ENCODE measurements at regions not wholly inside any gene's neighbourhood (a gene's known extent, or its start where the extent isn't known, plus 50 kb on each side); places are given as distances from the start of the nearest gene placed in this dataset.
A peak's percentile ranks its signal among the peaks of the same experiment; 100 is the strongest.

DNA sequence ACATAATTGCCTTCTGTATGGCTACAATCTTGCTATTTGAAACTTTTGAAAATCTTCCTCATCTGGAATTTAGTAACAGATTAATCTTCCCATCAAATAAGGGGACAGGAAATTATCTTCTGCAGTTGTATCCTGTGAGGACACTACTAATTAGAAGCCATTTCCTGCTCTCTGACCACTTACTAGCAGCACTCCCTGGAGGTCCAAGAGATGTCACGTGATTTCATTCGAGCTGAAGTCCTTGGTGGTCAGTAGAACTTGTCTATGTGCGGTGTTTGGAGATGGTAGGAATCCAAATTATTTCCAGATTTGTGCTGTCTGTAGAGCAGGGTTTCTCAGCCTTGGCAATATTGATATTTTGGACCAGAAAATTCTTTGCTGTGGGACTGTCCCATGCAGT lies 202.5 kb downstream of the TFAP2B start:
- intact Hi-C loops (cut with micrococcal nuclease; ENCODE audit: unreplicated experiment) = no loop called here
- POLR2A ChIA-PET (ENCODE audit: low non-redundant PET) = no interaction called here
- Histone ChIP-seq H3K27me3 (replicated peaks; ENCODE audit: insufficient read depth, low read depth, low read length, poor library complexity) (peaks cover 3% of the 10 kb centered on the region), H3K36me3 (ENCODE audit: insufficient read depth, low read length, poor library complexity, severe bottlenecking) (no peaks in the 10 kb centered on the region), H3K4me1 (ENCODE audit: insufficient read depth, low read length, poor library complexity, severe bottlenecking) (peaks cover 20% of the 10 kb centered on the region), H3K27ac (ENCODE audit: low read depth, low read length, poor library complexity, severe bottlenecking) (no peak overlapping the region), H3K9me3 (ENCODE audit: low read depth, low read length, poor library complexity, severe bottlenecking) (no peaks in the 10 kb centered on the region), H3K4me3 (ENCODE audit: low read depth, low read length, poor library complexity, severe bottlenecking) (no peak overlapping the region)
- no peak for TF ChIP-seq EZH2 (IDR thresholded peaks at IDR 0.05; ENCODE audit: borderline replicate concordance, low read depth, low read length, poor library complexity, severe bottlenecking)
- TF ChIP-seq, protein P1, sequence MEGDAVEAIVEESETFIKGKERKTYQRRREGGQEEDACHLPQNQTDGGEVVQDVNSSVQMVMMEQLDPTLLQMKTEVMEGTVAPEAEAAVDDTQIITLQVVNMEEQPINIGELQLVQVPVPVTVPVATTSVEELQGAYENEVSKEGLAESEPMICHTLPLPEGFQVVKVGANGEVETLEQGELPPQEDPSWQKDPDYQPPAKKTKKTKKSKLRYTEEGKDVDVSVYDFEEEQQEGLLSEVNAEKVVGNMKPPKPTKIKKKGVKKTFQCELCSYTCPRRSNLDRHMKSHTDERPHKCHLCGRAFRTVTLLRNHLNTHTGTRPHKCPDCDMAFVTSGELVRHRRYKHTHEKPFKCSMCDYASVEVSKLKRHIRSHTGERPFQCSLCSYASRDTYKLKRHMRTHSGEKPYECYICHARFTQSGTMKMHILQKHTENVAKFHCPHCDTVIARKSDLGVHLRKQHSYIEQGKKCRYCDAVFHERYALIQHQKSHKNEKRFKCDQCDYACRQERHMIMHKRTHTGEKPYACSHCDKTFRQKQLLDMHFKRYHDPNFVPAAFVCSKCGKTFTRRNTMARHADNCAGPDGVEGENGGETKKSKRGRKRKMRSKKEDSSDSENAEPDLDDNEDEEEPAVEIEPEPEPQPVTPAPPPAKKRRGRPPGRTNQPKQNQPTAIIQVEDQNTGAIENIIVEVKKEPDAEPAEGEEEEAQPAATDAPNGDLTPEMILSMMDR (conservative IDR thresholded peaks at IDR 0.05; ENCODE audit: low read depth, low read length) = no peak
- DNase-seq (ENCODE audit: low spot score) = peak; percentile 81
- no TSS peak for BruUV-seq (replicated peaks)
- CTCF ChIA-PET = no interaction called here

DNA sequence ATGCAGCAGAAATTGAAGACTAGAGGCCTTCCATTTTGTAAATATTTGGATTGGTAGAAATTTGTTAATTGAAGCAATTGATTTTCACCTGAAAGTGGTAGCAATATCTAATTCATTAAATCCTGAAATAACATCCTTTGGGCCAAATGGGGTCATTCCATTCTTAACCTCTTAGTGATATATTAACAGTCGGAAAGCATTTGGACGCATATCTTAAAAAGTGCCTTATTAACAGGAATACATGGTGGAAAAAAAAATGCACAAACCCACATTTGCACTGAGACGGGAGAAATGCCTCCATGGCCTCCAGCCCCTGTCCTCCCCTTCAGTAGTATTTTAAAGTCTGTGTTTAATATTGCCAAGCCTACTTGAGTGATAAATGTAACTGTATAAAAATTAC lies 205.5 kb downstream of the TFAP2B start:
- no peaks in the 10 kb centered on the region for H3K9me3 ChIP-seq (ENCODE audit: low read depth, low read length, poor library complexity, severe bottlenecking)
- no peak for DNase-seq (ENCODE audit: low spot score)
- intact Hi-C loops (cut with micrococcal nuclease; ENCODE audit: unreplicated experiment) = no loop called here
- no TSS peak for BruUV-seq (replicated peaks)
- ChIA-PET CTCF (no interaction called here), POLR2A (ENCODE audit: low non-redundant PET) (no interaction called here)
- no peak for TF ChIP-seq EZH2 (IDR thresholded peaks at IDR 0.05; ENCODE audit: borderline replicate concordance, low read depth, low read length, poor library complexity, severe bottlenecking)
- TF ChIP-seq, protein P1 (conservative IDR thresholded peaks at IDR 0.05; ENCODE audit: low read depth, low read length) = no peak
- H3K36me3 ChIP-seq (ENCODE audit: insufficient read depth, low read length, poor library complexity, severe bottlenecking) = no peaks in the 10 kb centered on the region
- no peaks in the 10 kb centered on the region for H3K27me3 ChIP-seq (replicated peaks; ENCODE audit: insufficient read depth, low read depth, low read length, poor library complexity)
- no peak overlapping the region for H3K27ac ChIP-seq (ENCODE audit: low read depth, low read length, poor library complexity, severe bottlenecking)
- peaks cover 20% of the 10 kb centered on the region for H3K4me1 ChIP-seq (ENCODE audit: insufficient read depth, low read length, poor library complexity, severe bottlenecking)
- H3K4me3 ChIP-seq (ENCODE audit: low read depth, low read length, poor library complexity, severe bottlenecking) = no peak overlapping the region

DNA sequence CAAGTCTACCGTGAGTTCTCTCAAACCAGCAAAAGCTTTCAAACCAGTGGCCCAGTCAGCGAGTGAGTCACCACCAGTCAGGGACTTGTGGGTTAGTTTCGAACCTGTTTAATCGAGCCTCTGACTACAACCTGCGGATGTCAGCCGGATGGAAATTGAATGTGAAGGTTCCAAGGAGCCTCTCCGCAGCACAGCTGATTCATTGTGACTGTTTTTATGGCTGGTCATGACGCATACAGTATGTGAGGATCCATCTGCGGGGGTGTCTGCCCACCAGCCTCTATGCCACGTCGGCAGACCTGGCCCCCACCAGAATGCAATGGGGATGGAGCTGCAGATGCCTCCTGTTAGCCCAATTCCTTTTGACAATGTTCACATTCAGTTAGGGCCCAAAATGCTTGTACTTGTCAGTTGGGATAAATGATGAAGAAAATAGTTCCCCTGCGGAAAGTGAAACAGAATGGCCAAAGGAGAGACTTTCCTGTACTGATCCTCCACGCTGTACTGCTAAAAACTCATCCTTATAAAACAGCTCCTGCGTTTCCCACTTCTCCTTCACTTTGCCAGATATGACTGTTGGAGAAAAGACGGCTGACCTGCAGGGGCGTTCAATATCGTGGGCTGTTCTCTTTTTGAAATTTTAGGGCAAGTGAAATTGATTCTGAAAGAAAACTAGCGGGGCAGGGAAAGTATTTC lies 206.6 kb downstream of the TFAP2B start:
- intact Hi-C loops (cut with micrococcal nuclease; ENCODE audit: unreplicated experiment) = no loop called here
- POLR2A ChIA-PET (ENCODE audit: low non-redundant PET) = interaction anchor here (0.6 kb wide), 1 partner anchor 100 kb away, joined by 3 read pairs; no protein-coding TSS in a partner anchor

More for the DNA sequence above, 206.6 kb downstream of the TFAP2B start:
- Histone ChIP-seq H3K27ac (ENCODE audit: low read depth, low read length, poor library complexity, severe bottlenecking) (no peak overlapping the region), H3K27me3 (replicated peaks; ENCODE audit: insufficient read depth, low read depth, low read length, poor library complexity) (no peaks in the 10 kb centered on the region), H3K4me1 (ENCODE audit: insufficient read depth, low read length, poor library complexity, severe bottlenecking) (peaks cover 14% of the 10 kb centered on the region), H3K36me3 (ENCODE audit: insufficient read depth, low read length, poor library complexity, severe bottlenecking) (no peaks in the 10 kb centered on the region), H3K4me3 (ENCODE audit: low read depth, low read length, poor library complexity, severe bottlenecking) (no peak overlapping the region), H3K9me3 (ENCODE audit: low read depth, low read length, poor library complexity, severe bottlenecking) (no peaks in the 10 kb centered on the region)
- CTCF ChIA-PET = no interaction called here
- BruUV-seq (replicated peaks) = no TSS peak
- DNase-seq (ENCODE audit: low spot score) = no peak
- TF ChIP-seq, protein P1 (conservative IDR thresholded peaks at IDR 0.05; ENCODE audit: low read depth, low read length) = no peak
- TF ChIP-seq EZH2 (IDR thresholded peaks at IDR 0.05; ENCODE audit: borderline replicate concordance, low read depth, low read length, poor library complexity, severe bottlenecking) = no peak

All from A673 (cell line).